ENCODE measurements at regions not wholly inside any gene's neighbourhood (a gene's known extent, or its start where the extent isn't known, plus 50 kb on each side); places are given as distances from the start of the nearest gene placed in this dataset.
"Not testable (repeated sequence)": the region's sequence is repeated elsewhere in the genome, so short reads cannot be mapped to it uniquely, and the experiment has no call there.

GRCh38 chr1:69073176-69073575 is 494.5 kb upstream of the LRRC7 start:
- intact Hi-C loops (cut with micrococcal nuclease) = no loop called here

GRCh38 chr1:69076631-69077030 is 491.1 kb upstream of the LRRC7 start:
- intact Hi-C loops (cut with micrococcal nuclease) = no loop called here

DNA sequence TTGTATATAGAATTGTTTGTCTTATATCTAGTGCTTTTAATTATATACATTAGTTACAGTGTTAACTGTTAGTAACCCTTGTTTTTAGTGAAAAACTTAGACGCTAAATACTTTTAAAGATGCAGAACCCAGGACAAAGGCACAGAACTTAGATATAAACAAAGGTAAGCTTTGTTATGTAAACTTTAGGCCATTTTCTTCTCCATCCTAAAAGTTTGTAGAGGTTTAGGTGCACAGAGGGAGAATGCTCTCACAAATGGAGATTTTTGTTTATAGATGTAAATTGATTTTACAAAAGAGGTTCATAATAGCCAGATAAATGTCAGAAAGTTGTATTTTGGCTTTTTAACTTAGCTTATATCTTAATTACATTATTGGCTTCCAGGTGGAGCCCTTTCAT is 490.5 kb upstream of the LRRC7 start:
- intact Hi-C loops (cut with micrococcal nuclease) = no loop called here

- intact Hi-C loops (cut with micrococcal nuclease) = no loop called here
Measured at GRCh38 chr1:69077633-69078032, 490.1 kb upstream of the LRRC7 start.

GRCh38 chr1:69081668-69082067 is 486.1 kb upstream of the LRRC7 start:
- intact Hi-C loops (cut with micrococcal nuclease) = no loop called here

- intact Hi-C loops (cut with micrococcal nuclease) = no loop called here
Measured at GRCh38 chr1:69082312-69082711, 485.4 kb upstream of the LRRC7 start.

DNA sequence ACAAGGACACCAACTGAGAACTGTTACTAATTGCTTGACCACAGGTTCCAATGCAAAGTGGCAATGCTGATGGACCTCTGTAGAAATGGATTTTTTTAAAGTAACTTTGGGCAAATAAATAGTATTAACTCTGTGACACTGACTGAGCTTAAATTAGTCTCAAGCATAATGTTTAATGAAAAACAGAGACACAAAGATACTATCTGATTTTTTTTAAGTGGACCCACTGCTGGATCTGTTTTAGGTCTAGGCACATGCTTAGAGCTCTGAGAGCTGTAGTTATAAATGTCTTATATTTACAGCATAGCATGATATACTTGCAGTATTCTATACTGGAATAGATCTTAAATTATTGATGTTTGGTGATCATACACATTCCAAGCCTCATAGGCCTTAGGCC is 481.6 kb upstream of the LRRC7 start:
- intact Hi-C loops (cut with micrococcal nuclease) = no loop called here

- intact Hi-C loops (cut with micrococcal nuclease) = no loop called here
Measured at GRCh38 chr1:69088571-69088970, 479.2 kb upstream of the LRRC7 start.

DNA sequence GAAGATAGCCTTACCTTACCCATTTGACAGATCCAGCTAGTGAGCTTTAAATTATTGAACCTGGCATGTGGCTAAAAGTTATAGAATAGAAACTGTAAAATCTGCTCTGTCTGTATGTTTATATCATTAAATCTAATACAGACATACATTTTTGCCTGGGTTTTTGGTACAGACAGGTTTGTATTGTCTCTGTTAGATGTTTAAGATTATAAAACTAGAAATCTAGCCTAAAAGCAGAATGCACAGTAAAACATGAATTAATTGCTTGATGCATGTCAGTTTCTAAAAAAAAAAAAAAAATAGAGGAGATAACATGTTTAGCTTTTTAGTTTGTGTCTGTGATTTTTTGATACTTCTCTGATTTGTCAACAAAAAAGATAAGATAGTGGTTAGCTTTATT is 477.6 kb upstream of the LRRC7 start:
- intact Hi-C loops (cut with micrococcal nuclease) = no loop called here

DNA sequence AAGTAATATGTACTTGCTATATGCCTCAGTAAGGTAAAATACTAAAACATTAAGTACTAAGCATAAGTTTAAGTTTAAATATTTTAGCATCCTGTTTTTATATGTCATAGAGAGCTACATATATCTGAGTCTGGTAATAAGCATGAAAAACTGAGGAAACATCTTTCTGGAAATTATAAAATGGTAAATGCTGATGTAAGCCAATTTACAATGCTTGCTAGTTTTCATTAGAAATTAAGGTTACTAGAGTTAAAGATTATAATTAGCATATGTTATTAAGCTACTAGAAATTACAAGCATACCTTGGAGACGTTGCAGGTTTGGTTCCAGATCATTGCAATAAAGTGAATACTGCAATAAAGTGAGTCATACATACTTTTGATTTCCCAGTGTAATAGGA is 477.0 kb upstream of the LRRC7 start:
- intact Hi-C loops (cut with micrococcal nuclease) = no loop called here

GRCh38 chr1:69102058-69102457 is 465.7 kb upstream of the LRRC7 start:
- intact Hi-C loops (cut with micrococcal nuclease) = not testable (repeated sequence)

GRCh38 chr1:69103213-69103612 is 464.5 kb upstream of the LRRC7 start:
- intact Hi-C loops (cut with micrococcal nuclease) = no loop called here

DNA sequence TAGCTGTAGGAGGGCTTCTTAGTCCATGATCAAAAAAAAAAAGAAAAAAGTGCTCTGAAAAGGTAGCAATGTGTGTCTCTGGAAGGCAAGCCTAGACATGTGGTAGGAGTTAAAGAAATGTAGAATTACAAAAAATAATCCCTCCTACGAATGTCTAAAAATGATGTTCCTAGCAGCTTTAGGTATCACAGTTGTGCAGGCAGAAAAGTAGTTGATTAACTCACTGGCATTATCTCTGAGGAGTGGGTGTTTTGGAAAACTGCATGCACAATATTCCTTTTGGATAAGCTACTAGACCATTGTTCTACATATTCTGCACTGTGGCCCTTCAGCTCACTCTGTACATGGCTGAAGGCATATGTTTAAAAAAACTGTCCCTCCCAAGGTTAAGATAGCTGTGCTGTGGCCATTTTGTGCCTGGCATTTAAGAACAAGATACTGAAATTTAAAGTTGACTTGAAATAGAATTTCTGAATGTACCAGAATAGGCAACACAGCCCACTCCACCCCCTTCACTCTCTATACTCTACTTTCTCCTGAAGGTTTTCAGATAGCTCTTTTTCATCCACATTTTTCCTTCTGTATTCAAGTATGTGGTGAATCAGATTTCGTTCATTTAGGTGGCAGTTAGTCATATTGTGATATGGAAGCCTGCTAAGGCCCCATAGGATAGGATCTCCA is 463.9 kb upstream of the LRRC7 start:
- intact Hi-C loops (cut with micrococcal nuclease) = no loop called here

DNA sequence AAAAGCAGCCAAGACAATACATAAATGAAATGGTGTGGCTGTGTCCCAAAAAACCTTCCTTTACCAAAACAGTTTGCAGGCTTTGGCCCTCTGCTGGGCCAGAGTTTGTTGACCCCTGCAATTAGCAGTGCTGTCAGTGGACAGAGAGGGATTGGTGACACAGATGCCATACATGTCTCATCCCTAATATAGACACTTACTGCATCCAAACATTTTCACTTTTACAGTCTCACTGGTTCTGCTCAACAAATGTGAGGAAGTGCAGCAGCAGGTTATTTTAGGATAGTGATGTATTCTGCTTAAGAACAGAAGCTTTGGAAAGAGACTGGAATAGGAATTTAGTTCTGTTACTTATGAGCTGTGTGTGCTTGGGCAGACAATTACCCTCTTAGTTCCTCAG is 462.8 kb upstream of the LRRC7 start:
- intact Hi-C loops (cut with micrococcal nuclease) = no loop called here

- intact Hi-C loops (cut with micrococcal nuclease) = no loop called here
Measured at GRCh38 chr1:69109277-69109676, 458.4 kb upstream of the LRRC7 start.

GRCh38 chr1:69110851-69111250 is 456.9 kb upstream of the LRRC7 start:
- intact Hi-C loops (cut with micrococcal nuclease) = no loop called here

DNA sequence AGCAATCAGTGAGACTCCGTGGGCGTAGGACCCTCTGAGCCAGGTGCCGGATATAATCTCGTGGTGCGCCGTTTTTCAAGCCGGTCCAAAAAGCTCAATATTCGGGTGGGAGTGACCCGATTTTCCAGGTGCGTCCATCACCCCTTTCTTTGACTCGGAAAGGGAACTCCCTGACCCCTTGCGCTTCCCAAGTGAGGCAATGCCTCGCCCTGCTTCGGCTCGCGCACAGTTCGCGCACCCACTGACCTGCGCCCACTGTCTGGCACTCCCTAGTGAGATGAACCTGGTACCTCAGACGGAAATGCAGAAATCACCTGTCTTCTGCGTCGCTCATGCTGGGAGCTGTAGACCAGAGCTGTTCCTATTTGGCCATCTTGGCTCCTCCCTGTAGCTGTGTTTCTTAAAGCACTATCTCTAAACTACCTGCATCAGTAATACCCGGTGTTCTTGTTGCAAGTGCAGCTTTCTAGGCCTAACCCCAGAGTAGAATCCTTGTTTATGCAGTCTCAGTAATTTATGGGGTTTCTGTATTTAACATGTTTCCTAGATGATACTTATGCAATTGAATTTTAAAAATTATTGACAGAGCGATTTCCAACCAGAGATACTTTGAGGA is 447.5 kb upstream of the LRRC7 start:
- intact Hi-C loops (cut with micrococcal nuclease) = not testable (repeated sequence)

GRCh38 chr1:69120817-69121216 is 446.9 kb upstream of the LRRC7 start:
- intact Hi-C loops (cut with micrococcal nuclease) = no loop called here

- intact Hi-C loops (cut with micrococcal nuclease) = no loop called here
Measured at GRCh38 chr1:69121723-69122122, 446.0 kb upstream of the LRRC7 start.

DNA sequence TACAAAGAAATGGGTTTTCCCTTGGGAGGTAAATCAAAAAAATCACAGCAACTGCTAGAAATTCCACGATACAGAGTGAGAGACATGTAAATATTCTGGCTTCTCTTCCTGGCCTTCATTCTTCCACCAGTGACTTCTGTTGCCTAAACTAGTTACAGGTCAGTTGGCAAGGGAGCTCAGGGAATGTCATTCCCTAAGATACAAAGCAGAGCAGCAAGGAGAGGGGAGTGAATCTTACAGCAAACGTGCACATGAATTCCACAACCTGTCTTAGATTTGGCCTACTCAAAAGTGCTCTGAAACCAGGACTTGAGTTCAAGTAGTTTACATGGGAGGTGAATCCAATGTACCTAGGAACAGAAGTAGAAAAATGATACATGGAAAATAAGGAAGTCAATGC is 445.3 kb upstream of the LRRC7 start:
- intact Hi-C loops (cut with micrococcal nuclease) = no loop called here

GRCh38 chr1:69123486-69123885 is 444.2 kb upstream of the LRRC7 start:
- intact Hi-C loops (cut with micrococcal nuclease) = no loop called here

DNA sequence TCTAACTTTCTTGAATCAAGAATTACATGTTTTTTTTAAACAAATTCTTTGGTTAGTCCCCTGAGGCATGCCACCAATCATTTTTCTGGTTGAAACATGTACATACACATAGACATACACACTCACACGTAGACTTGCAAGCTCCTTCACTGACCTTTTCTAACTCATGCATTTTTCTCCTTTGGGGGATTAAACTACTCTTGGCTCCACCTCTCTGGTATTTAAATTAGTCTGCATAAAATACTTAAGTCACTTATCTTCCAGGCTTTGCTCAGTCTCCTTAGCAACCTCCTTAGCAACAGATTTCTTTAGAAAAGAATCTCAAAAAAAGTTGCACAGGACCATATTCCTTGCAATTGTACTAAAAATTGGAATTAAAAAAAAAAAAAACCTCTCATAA is 440.9 kb upstream of the LRRC7 start:
- intact Hi-C loops (cut with micrococcal nuclease) = no loop called here

- intact Hi-C loops (cut with micrococcal nuclease) = no loop called here
Measured at GRCh38 chr1:69128204-69128603, 439.5 kb upstream of the LRRC7 start.

All from T-helper 1 cell treated with Interleukin-12 subunit alpha and Interleukin-12 subunit beta and Interleukin-4 antibody, amounts not matched to agents 30 ng/mL and 1 ng/mL, for 36 hours (primary cell).